ENCODE measurements at regions not wholly inside any gene's neighbourhood (a gene's known extent, or its start where the extent isn't known, plus 50 kb on each side); places are given as distances from the start of the nearest gene placed in this dataset.

- no peak for DNase-seq (ENCODE audit: low read depth)
- TF ChIP-seq CTCF (IDR thresholded peaks at IDR 0.05; ENCODE audit: insufficient read depth, low read length), result no peak
- H3K4me3 ChIP-seq (ENCODE audit: low read depth, low read length), result no peak overlapping the region
Measured at GRCh38 chr10:1855911-1856310, 118.6 kb upstream of the ADARB2 start.

GRCh38 chr10:1854271-1854670 is 116.9 kb upstream of the ADARB2 start:
- no peak for TF ChIP-seq CTCF (IDR thresholded peaks at IDR 0.05; ENCODE audit: insufficient read depth, low read length)
- DNase-seq (ENCODE audit: low read depth), result no peak
- no peak overlapping the region for H3K4me3 ChIP-seq (ENCODE audit: low read depth, low read length)

- no peak for TF ChIP-seq CTCF (IDR thresholded peaks at IDR 0.05; ENCODE audit: insufficient read depth, low read length)
- no peak overlapping the region for H3K4me3 ChIP-seq (ENCODE audit: low read depth, low read length)
- no peak for DNase-seq (ENCODE audit: low read depth)
Measured at GRCh38 chr10:1853801-1854200, 116.5 kb upstream of the ADARB2 start.

- TF ChIP-seq CTCF (IDR thresholded peaks at IDR 0.05; ENCODE audit: insufficient read depth, low read length), result no peak
- no peak for DNase-seq (ENCODE audit: low read depth)
- no peak overlapping the region for H3K4me3 ChIP-seq (ENCODE audit: low read depth, low read length)
Measured at GRCh38 chr10:1852841-1853240, 115.5 kb upstream of the ADARB2 start.

- DNase-seq (ENCODE audit: low read depth), result no peak
- no peak overlapping the region for H3K4me3 ChIP-seq (ENCODE audit: low read depth, low read length)
- no peak for TF ChIP-seq CTCF (IDR thresholded peaks at IDR 0.05; ENCODE audit: insufficient read depth, low read length)
Measured at GRCh38 chr10:1851762-1852161, 114.4 kb upstream of the ADARB2 start.

- TF ChIP-seq CTCF (IDR thresholded peaks at IDR 0.05; ENCODE audit: insufficient read depth, low read length), result no peak
- no peak overlapping the region for H3K4me3 ChIP-seq (ENCODE audit: low read depth, low read length)
- no peak for DNase-seq (ENCODE audit: low read depth)
Measured at GRCh38 chr10:1850971-1851527, 113.7 kb upstream of the ADARB2 start.

- no peak for TF ChIP-seq CTCF (IDR thresholded peaks at IDR 0.05; ENCODE audit: insufficient read depth, low read length)
- no peak for DNase-seq (ENCODE audit: low read depth)
- no peak overlapping the region for H3K4me3 ChIP-seq (ENCODE audit: low read depth, low read length)
Measured at GRCh38 chr10:1847361-1847760, 110.0 kb upstream of the ADARB2 start.
